ENCODE measurements at regions not wholly inside any gene's neighbourhood (a gene's known extent, or its start where the extent isn't known, plus 50 kb on each side); places are given as distances from the start of the nearest gene placed in this dataset.

GRCh38 chr15:99472416-99473145 lies 93.2 kb upstream of the MEF2A start:
- no peaks in the 10 kb centered on the region for H3K36me3 ChIP-seq (replicated peaks in 1 of 2)
- no peaks in the 10 kb centered on the region for H3K27me3 ChIP-seq
- no peaks in the 10 kb centered on the region for H3K9me3 ChIP-seq (replicated peaks in 1 of 3)
- WGBS, 4 donors, result 54 to 67% (median 64%) methylated on average over 12 of the region's 12 CpGs
- intact Hi-C loops (cut with DNase I), result no loop called here
- H3K4me1 ChIP-seq (replicated peaks in 1 of 2), result peaks cover 17 to 45% of the 10 kb centered on the region in 2 donors
- TF ChIP-seq CTCF (IDR thresholded peaks at IDR 0.05) (no peak), POLR2A (IDR thresholded peaks at IDR 0.05) (no peak)
- H3K4me3 ChIP-seq, result no peak overlapping the region
- peak in 3 of 7 donors; percentile 47 to 53 (median 48) for DNase-seq
- no peak overlapping the region for H3K27ac ChIP-seq

GRCh38 chr15:99473981-99474906 lies 91.5 kb upstream of the MEF2A start:
- peaks cover 17 to 45% of the 10 kb centered on the region in 2 donors for H3K4me1 ChIP-seq (replicated peaks in 1 of 2)
- no peak overlapping the region for H3K4me3 ChIP-seq
- WGBS, 4 donors, result 81 to 87% (median 84%) methylated on average over 21 to 24 of the region's 24 CpGs
- H3K27ac ChIP-seq, result peak overlapping the region in 2 of 5 donors; percentile 6 to 85
- DNase-seq, result peak in 5 of 7 donors; percentile 42 to 62 (median 55)
- intact Hi-C loops (cut with DNase I), result no loop called here
- no peaks in the 10 kb centered on the region for H3K27me3 ChIP-seq
- H3K9me3 ChIP-seq (replicated peaks in 1 of 3), result no peaks in the 10 kb centered on the region
- no peaks in the 10 kb centered on the region for H3K36me3 ChIP-seq (replicated peaks in 1 of 2)
- TF ChIP-seq POLR2A (IDR thresholded peaks at IDR 0.05) (no peak), CTCF (IDR thresholded peaks at IDR 0.05) (no peak)

DNA sequence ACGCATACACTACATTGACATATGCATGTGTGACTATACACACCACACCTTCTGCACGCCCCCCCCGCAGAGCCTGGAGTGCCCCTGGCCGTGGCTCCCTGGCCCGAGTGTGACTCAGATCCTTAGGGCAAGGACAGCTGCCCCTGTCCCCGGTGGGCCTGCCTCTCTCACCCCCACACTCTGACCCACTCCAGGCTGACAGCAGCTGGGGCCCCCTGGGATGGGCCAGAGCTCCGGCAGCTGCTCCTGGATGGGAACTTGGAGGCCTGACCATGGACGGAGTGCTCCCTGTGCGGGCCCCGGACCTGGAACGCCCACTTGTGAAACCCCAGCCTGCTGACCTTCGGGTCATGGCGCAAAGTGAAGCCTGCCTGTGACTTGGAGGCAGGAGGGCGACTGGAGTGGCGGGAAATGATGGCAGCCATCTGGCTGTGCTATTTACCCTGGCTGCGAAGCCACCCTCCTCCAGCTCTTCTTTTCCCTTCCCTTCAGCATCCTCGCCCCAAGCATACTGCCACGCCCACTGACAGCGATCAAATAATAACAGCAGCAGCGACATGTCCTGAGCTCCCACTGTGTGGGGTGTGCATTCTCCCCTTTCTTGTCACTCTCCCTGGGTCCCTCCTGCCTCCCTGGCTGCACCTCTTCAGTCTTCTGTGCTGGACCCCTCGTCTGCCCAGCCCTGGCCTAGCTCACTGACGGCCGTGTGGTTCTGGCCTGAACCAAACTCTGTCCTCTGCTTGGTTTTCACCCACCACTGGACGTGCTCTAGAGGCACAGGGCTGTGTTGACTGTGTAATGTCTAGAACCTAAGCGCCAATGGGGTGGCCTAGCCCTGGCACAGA lies 90.7 kb upstream of the MEF2A start:
- Histone ChIP-seq H3K27ac (peak overlapping the region in 2 of 5 donors; percentile 6 to 85), H3K4me3 (no peak overlapping the region), H3K27me3 (no peaks in the 10 kb centered on the region), H3K4me1 (replicated peaks in 1 of 2) (peaks cover 17 to 45% of the 10 kb centered on the region in 2 donors), H3K36me3 (replicated peaks in 1 of 2) (no peaks in the 10 kb centered on the region), H3K9me3 (replicated peaks in 1 of 3) (no peaks in the 10 kb centered on the region)
- TF ChIP-seq CTCF (IDR thresholded peaks at IDR 0.05) (no peak), POLR2A (IDR thresholded peaks at IDR 0.05) (no peak)
- 80 to 86% (median 82%) methylated on average over 19 to 25 of the region's 25 CpGs for WGBS, 4 donors
- DNase-seq, result peak in 4 of 7 donors; percentile 35 to 72 (median 53)
- intact Hi-C loops (cut with DNase I), result no loop called here
